ENCODE measurements at regions not wholly inside any gene's neighbourhood (a gene's known extent, or its start where the extent isn't known, plus 50 kb on each side); places are given as distances from the start of the nearest gene placed in this dataset.

GRCh38 chr5:167897371-167897770, 394.1 kb upstream of the WWC1 start:
- no peaks in the 10 kb centered on the region for H3K36me3 ChIP-seq (ENCODE audit: insufficient read depth, low read length)
- H3K27me3 ChIP-seq (ENCODE audit: insufficient read depth, low read length): no peaks in the 10 kb centered on the region
- no peaks in the 10 kb centered on the region for H3K79me2 ChIP-seq (ENCODE audit: insufficient read depth, low read length)
- no peaks in the 10 kb centered on the region for H3K9me3 ChIP-seq (ENCODE audit: low read depth, low read length)
- TF ChIP-seq CTCF (IDR thresholded peaks at IDR 0.05; ENCODE audit: extremely low read depth, low read depth, low read length): no peak
- peaks cover 4% of the 10 kb centered on the region for H3K4me1 ChIP-seq (ENCODE audit: insufficient read depth, low read length)
- H3K27ac ChIP-seq (ENCODE audit: low read depth, low read length): no peak overlapping the region
- no peak overlapping the region for H3K4me3 ChIP-seq (ENCODE audit: insufficient read depth, low read length)
- H2AFZ ChIP-seq (ENCODE audit: low read length): no peak overlapping the region
- no peak for DNase-seq (ENCODE audit: insufficient read length, low spot score, missing footprints)
- H3K4me2 ChIP-seq (ENCODE audit: insufficient read depth, low read length): no peak overlapping the region
- H4K20me1 ChIP-seq (ENCODE audit: insufficient read depth, low read length): no peaks in the 10 kb centered on the region

GRCh38 chr5:167898361-167899042, 392.9 kb upstream of the WWC1 start:
- Histone ChIP-seq H3K4me2 (ENCODE audit: insufficient read depth, low read length) (no peak overlapping the region), H2AFZ (ENCODE audit: low read length) (no peak overlapping the region), H3K4me1 (ENCODE audit: insufficient read depth, low read length) (peaks cover 4% of the 10 kb centered on the region), H3K79me2 (ENCODE audit: insufficient read depth, low read length) (no peaks in the 10 kb centered on the region), H4K20me1 (ENCODE audit: insufficient read depth, low read length) (no peaks in the 10 kb centered on the region), H3K27me3 (ENCODE audit: insufficient read depth, low read length) (no peaks in the 10 kb centered on the region), H3K4me3 (ENCODE audit: insufficient read depth, low read length) (no peak overlapping the region), H3K27ac (ENCODE audit: low read depth, low read length) (no peak overlapping the region), H3K9me3 (ENCODE audit: low read depth, low read length) (no peaks in the 10 kb centered on the region), H3K36me3 (ENCODE audit: insufficient read depth, low read length) (no peaks in the 10 kb centered on the region)
- no peak for DNase-seq (ENCODE audit: insufficient read length, low spot score, missing footprints)
- no peak for TF ChIP-seq CTCF (IDR thresholded peaks at IDR 0.05; ENCODE audit: extremely low read depth, low read depth, low read length)

- no peaks in the 10 kb centered on the region for H3K27me3 ChIP-seq (ENCODE audit: insufficient read depth, low read length)
- H3K4me2 ChIP-seq (ENCODE audit: insufficient read depth, low read length): no peak overlapping the region
- peaks cover 4% of the 10 kb centered on the region for H3K4me1 ChIP-seq (ENCODE audit: insufficient read depth, low read length)
- TF ChIP-seq CTCF (IDR thresholded peaks at IDR 0.05; ENCODE audit: extremely low read depth, low read depth, low read length): no peak
- DNase-seq (ENCODE audit: insufficient read length, low spot score, missing footprints): no peak
- no peaks in the 10 kb centered on the region for H3K9me3 ChIP-seq (ENCODE audit: low read depth, low read length)
- H2AFZ ChIP-seq (ENCODE audit: low read length): no peak overlapping the region
- no peaks in the 10 kb centered on the region for H4K20me1 ChIP-seq (ENCODE audit: insufficient read depth, low read length)
- H3K79me2 ChIP-seq (ENCODE audit: insufficient read depth, low read length): no peaks in the 10 kb centered on the region
- no peak overlapping the region for H3K4me3 ChIP-seq (ENCODE audit: insufficient read depth, low read length)
- no peak overlapping the region for H3K27ac ChIP-seq (ENCODE audit: low read depth, low read length)
- no peaks in the 10 kb centered on the region for H3K36me3 ChIP-seq (ENCODE audit: insufficient read depth, low read length)
Observed at GRCh38 chr5:167899490-167900070, 391.9 kb upstream of the WWC1 start.

DNA sequence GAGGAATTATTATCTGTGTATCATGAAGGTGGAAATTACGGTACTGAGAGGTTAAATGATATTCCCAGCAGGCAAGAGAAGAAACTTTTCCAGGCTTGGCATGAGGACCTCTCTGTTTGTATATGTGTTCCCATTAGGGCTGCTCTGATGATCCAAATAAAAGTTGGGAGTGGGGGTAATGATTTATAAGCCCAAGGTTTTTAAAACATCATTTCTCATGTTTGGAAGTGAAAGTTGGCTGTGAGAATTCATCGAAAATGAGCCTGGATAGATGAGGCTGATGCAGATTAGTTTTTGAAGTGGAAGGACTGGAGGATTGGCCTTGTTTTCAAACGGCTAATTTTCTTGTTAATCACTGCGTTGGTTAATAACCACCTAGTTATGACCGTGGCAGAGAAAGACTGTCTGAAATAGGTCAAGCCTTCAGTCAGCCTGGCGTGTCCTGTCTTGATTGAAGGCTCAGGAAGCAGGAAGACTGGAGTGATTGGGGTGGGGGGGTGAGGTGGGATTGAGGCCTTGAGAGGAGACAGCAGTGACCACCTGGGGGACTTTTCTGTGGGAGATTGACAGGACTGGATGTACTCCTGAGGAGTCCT, 391.0 kb upstream of the WWC1 start:
- H3K36me3 ChIP-seq (ENCODE audit: insufficient read depth, low read length): no peaks in the 10 kb centered on the region
- peaks cover 4% of the 10 kb centered on the region for H3K4me1 ChIP-seq (ENCODE audit: insufficient read depth, low read length)
- no peaks in the 10 kb centered on the region for H3K27me3 ChIP-seq (ENCODE audit: insufficient read depth, low read length)
- no peak for DNase-seq (ENCODE audit: insufficient read length, low spot score, missing footprints)
- H3K27ac ChIP-seq (ENCODE audit: low read depth, low read length): no peak overlapping the region
- H4K20me1 ChIP-seq (ENCODE audit: insufficient read depth, low read length): no peaks in the 10 kb centered on the region
- H3K79me2 ChIP-seq (ENCODE audit: insufficient read depth, low read length): no peaks in the 10 kb centered on the region
- no peak for TF ChIP-seq CTCF (IDR thresholded peaks at IDR 0.05; ENCODE audit: extremely low read depth, low read depth, low read length)
- no peak overlapping the region for H3K4me2 ChIP-seq (ENCODE audit: insufficient read depth, low read length)
- H2AFZ ChIP-seq (ENCODE audit: low read length): no peak overlapping the region
- H3K9me3 ChIP-seq (ENCODE audit: low read depth, low read length): no peaks in the 10 kb centered on the region
- no peak overlapping the region for H3K4me3 ChIP-seq (ENCODE audit: insufficient read depth, low read length)
